NOMO-1 treated with DMSO at 0.1 percent for 48 hours (cell line): ENCODE measurements at regions not wholly inside any gene's neighbourhood (a gene's known extent, or its start where the extent isn't known, plus 50 kb on each side); places are given as distances from the start of the nearest gene placed in this dataset.

Source experiments
- DNase-seq: peaks from one replicate; lab custom pipeline; 2025; ENCODE audit not compliant: unreplicated experiment; lab: John Stamatoyannopoulos, UW

GRCh38 chrX:78493180-78493579 lies 165.8 kb upstream of the CYSLTR1 start:
- DNase-seq: no peak

GRCh38 chrX:78476701-78477100 lies 149.3 kb upstream of the CYSLTR1 start:
- DNase-seq: no peak

GRCh38 chrX:78456909-78457308 lies 129.5 kb upstream of the CYSLTR1 start:
- no peak for DNase-seq

- no peak for DNase-seq
These were observed 128.5 kb upstream of the CYSLTR1 start for GRCh38 chrX:78455901-78456300.

- DNase-seq: no peak
These were observed 124.9 kb upstream of the CYSLTR1 start for GRCh38 chrX:78452356-78452755.

- no peak for DNase-seq
These were observed 110.2 kb upstream of the CYSLTR1 start for GRCh38 chrX:78437621-78438020.

GRCh38 chrX:78429172-78429571 lies 101.8 kb upstream of the CYSLTR1 start:
- no peak for DNase-seq

GRCh38 chrX:78388663-78389062 lies 61.3 kb upstream of the CYSLTR1 start:
- no peak for DNase-seq

GRCh38 chrX:78387364-78387763 lies 60.0 kb upstream of the CYSLTR1 start:
- DNase-seq: no peak

GRCh38 chrX:78384486-78384885 lies 57.1 kb upstream of the CYSLTR1 start:
- DNase-seq: no peak

- no peak for DNase-seq
These were observed 56.2 kb upstream of the CYSLTR1 start for GRCh38 chrX:78383594-78383993.

- no peak for DNase-seq
These were observed 51.2 kb upstream of the CYSLTR1 start for GRCh38 chrX:78378476-78379115.
